Stimulated activated naive B cell treated with anti-CD40 and anti-IgM and Interleukin-4, amounts not matched to agents 10 μg/mL and 1 μg/mL and 100 μg/mL, for 72 hours (primary cell): ENCODE measurements at regions not wholly inside any gene's neighbourhood (a gene's known extent, or its start where the extent isn't known, plus 50 kb on each side); places are given as distances from the start of the nearest gene placed in this dataset.

ENCODE experiments used
- ATAC-seq, 2 donors: fragments of 150-1000 bp; cut with Tn5 transposase; replicated peaks; 2 replicates each; pipeline ENCODE4 v1.10.0; 2021; ENCODE audit warnings: moderate library complexity in 1 of 2
- DNase-seq: peaks from one replicate; pipeline ENCODE4 v3.0.0; 2021
- H3K27ac Mint-ChIP-seq: one replicate; pipeline ENCODE4 v1.8.0; 2022; ENCODE audit warnings: mild to moderate bottlenecking, mixed read lengths
- H3K27me3 Mint-ChIP-seq, 2 donors: one replicate each; pipeline ENCODE4 v1.8.0; 2022; ENCODE audit warnings: mixed read lengths in 2 of 2
- H3K36me3 Mint-ChIP-seq, 2 donors: one replicate each; pipeline ENCODE4 v1.8.0; 2022; ENCODE audit warnings: mixed read lengths in 2 of 2, mild to moderate bottlenecking in 1 of 2
- H3K4me1 Mint-ChIP-seq, 2 donors: one replicate each; pipeline ENCODE4 v1.8.0; 2022; ENCODE audit warnings: mixed read lengths in 2 of 2, mild to moderate bottlenecking in 1 of 2
- H3K4me3 Mint-ChIP-seq, 2 donors: one replicate each; pipeline ENCODE4 v1.8.0; 2022; ENCODE audit warnings: mild to moderate bottlenecking in 2 of 2, mixed read lengths in 2 of 2, moderate library complexity in 1 of 2
- H3K9me3 Mint-ChIP-seq, 2 donors: one replicate each; pipeline ENCODE4 v1.8.0; 2022; ENCODE audit warnings: mixed read lengths in 2 of 2, mild to moderate bottlenecking in 1 of 2

- Mint-ChIP-seq H3K4me1 (no peaks in the 10 kb centered on the region), H3K9me3 (peaks cover 0 to 2% of the 10 kb centered on the region in 2 donors), H3K27ac (no peak overlapping the region), H3K36me3 (no peaks in the 10 kb centered on the region), H3K27me3 (peaks cover 0 to 11% of the 10 kb centered on the region in 2 donors), H3K4me3 (no peak overlapping the region)
- ATAC-seq = no peak
- no peak for DNase-seq
These were observed 536.9 kb upstream of the CDH11 start for GRCh38 chr16:65658787-65659220.

- Mint-ChIP-seq H3K9me3 (no peaks in the 10 kb centered on the region), H3K36me3 (no peaks in the 10 kb centered on the region), H3K27ac (no peak overlapping the region), H3K4me3 (no peak overlapping the region), H3K4me1 (no peaks in the 10 kb centered on the region), H3K27me3 (peaks cover 0 to 11% of the 10 kb centered on the region in 2 donors)
- DNase-seq (no peak), ATAC-seq (no peak)
These were observed 536.5 kb upstream of the CDH11 start for GRCh38 chr16:65658349-65658748.

GRCh38 chr16:65657556-65657955, 535.7 kb upstream of the CDH11 start:
- Mint-ChIP-seq H3K27ac (no peak overlapping the region), H3K4me3 (no peak overlapping the region), H3K27me3 (peaks cover 0 to 11% of the 10 kb centered on the region in 2 donors), H3K36me3 (no peaks in the 10 kb centered on the region), H3K9me3 (no peaks in the 10 kb centered on the region), H3K4me1 (no peaks in the 10 kb centered on the region)
- DNase-seq = no peak
- no peak for ATAC-seq

- no peak for DNase-seq
- Mint-ChIP-seq H3K36me3 (no peaks in the 10 kb centered on the region), H3K4me3 (no peak overlapping the region), H3K9me3 (peaks cover 0 to 2% of the 10 kb centered on the region in 2 donors), H3K27me3 (peaks cover 0 to 11% of the 10 kb centered on the region in 2 donors), H3K27ac (no peak overlapping the region), H3K4me1 (no peaks in the 10 kb centered on the region)
- no peak for ATAC-seq
These were observed 535.2 kb upstream of the CDH11 start for GRCh38 chr16:65657071-65657494.

- Mint-ChIP-seq H3K9me3 (peaks cover 0 to 2% of the 10 kb centered on the region in 2 donors), H3K27ac (no peak overlapping the region), H3K27me3 (peaks cover 0 to 11% of the 10 kb centered on the region in 2 donors), H3K4me1 (no peaks in the 10 kb centered on the region), H3K4me3 (no peak overlapping the region), H3K36me3 (no peaks in the 10 kb centered on the region)
- ATAC-seq (no peak), DNase-seq (no peak)
These were observed 533.9 kb upstream of the CDH11 start for GRCh38 chr16:65655802-65656201.

GRCh38 chr16:65648101-65648500, 526.2 kb upstream of the CDH11 start:
- no peak overlapping the region for H3K27ac Mint-ChIP-seq
- H3K27me3 Mint-ChIP-seq = no peaks in the 10 kb centered on the region
- H3K4me1 Mint-ChIP-seq = no peaks in the 10 kb centered on the region
- no peaks in the 10 kb centered on the region for H3K36me3 Mint-ChIP-seq
- no peak overlapping the region for H3K4me3 Mint-ChIP-seq
- peaks cover 0 to 2% of the 10 kb centered on the region in 2 donors for H3K9me3 Mint-ChIP-seq
- ATAC-seq = no peak
- no peak for DNase-seq

- peaks cover 0 to 4% of the 10 kb centered on the region in 2 donors for H3K27me3 Mint-ChIP-seq
- H3K4me1 Mint-ChIP-seq = no peaks in the 10 kb centered on the region
These were observed 523.0 kb upstream of the CDH11 start for GRCh38 chr16:65644821-65645220.

GRCh38 chr16:65641762-65642289, 520.0 kb upstream of the CDH11 start:
- no peak for DNase-seq
- no peak for ATAC-seq
- Mint-ChIP-seq H3K9me3 (peaks cover 0 to 8% of the 10 kb centered on the region in 2 donors), H3K4me1 (no peaks in the 10 kb centered on the region), H3K36me3 (no peaks in the 10 kb centered on the region), H3K4me3 (no peak overlapping the region), H3K27ac (no peak overlapping the region), H3K27me3 (peaks cover 0 to 4% of the 10 kb centered on the region in 2 donors)

More at GRCh38 chr16:65644821-65645220, 523.0 kb upstream of the CDH11 start:
- no peak for DNase-seq
- ATAC-seq = no peak
- H3K27ac Mint-ChIP-seq = no peak overlapping the region
- H3K9me3 Mint-ChIP-seq = peaks cover 0 to 3% of the 10 kb centered on the region in 2 donors
- H3K36me3 Mint-ChIP-seq = no peaks in the 10 kb centered on the region
- H3K4me3 Mint-ChIP-seq = no peak overlapping the region

GRCh38 chr16:65641049-65641761, 519.3 kb upstream of the CDH11 start:
- Mint-ChIP-seq H3K27ac (no peak overlapping the region), H3K36me3 (no peaks in the 10 kb centered on the region), H3K9me3 (peaks cover 3 to 8% of the 10 kb centered on the region in 2 donors), H3K27me3 (peaks cover 0 to 8% of the 10 kb centered on the region in 2 donors), H3K4me1 (no peaks in the 10 kb centered on the region), H3K4me3 (no peak overlapping the region)
- ATAC-seq = no peak
- DNase-seq = no peak

- Mint-ChIP-seq H3K9me3 (peaks cover 3 to 4% of the 10 kb centered on the region in 2 donors), H3K27me3 (peaks cover 4 to 12% of the 10 kb centered on the region in 2 donors), H3K27ac (no peak overlapping the region), H3K36me3 (no peaks in the 10 kb centered on the region), H3K4me3 (no peak overlapping the region), H3K4me1 (no peaks in the 10 kb centered on the region)
- ATAC-seq = no peak
- no peak for DNase-seq
These were observed 513.0 kb upstream of the CDH11 start for GRCh38 chr16:65634833-65635232.

- DNase-seq (no peak), ATAC-seq (no peak)
- H3K9me3 Mint-ChIP-seq = peaks cover 3% of the 10 kb centered on the region in 2 donors
- no peaks in the 10 kb centered on the region for H3K4me1 Mint-ChIP-seq
- peaks cover 4 to 12% of the 10 kb centered on the region in 2 donors for H3K27me3 Mint-ChIP-seq
- no peaks in the 10 kb centered on the region for H3K36me3 Mint-ChIP-seq
- H3K4me3 Mint-ChIP-seq = no peak overlapping the region
- no peak overlapping the region for H3K27ac Mint-ChIP-seq
These were observed 512.4 kb upstream of the CDH11 start for GRCh38 chr16:65634291-65634690.

- no peak for DNase-seq
These were observed 502.8 kb upstream of the CDH11 start for GRCh38 chr16:65624666-65625065.

GRCh38 chr16:65624229-65624628, 502.4 kb upstream of the CDH11 start:
- Mint-ChIP-seq H3K9me3 (no peaks in the 10 kb centered on the region), H3K4me1 (no peaks in the 10 kb centered on the region), H3K4me3 (no peak overlapping the region), H3K27ac (no peak overlapping the region), H3K27me3 (no peaks in the 10 kb centered on the region), H3K36me3 (no peaks in the 10 kb centered on the region)
- no peak for DNase-seq
- ATAC-seq = no peak

More at GRCh38 chr16:65624666-65625065, 502.8 kb upstream of the CDH11 start:
- ATAC-seq = no peak
- Mint-ChIP-seq H3K27me3 (no peaks in the 10 kb centered on the region), H3K27ac (no peak overlapping the region), H3K4me1 (no peaks in the 10 kb centered on the region), H3K4me3 (no peak overlapping the region), H3K36me3 (no peaks in the 10 kb centered on the region), H3K9me3 (peaks cover 0 to 1% of the 10 kb centered on the region in 2 donors)

GRCh38 chr16:65622871-65623270, 501.0 kb upstream of the CDH11 start:
- Mint-ChIP-seq H3K27me3 (no peaks in the 10 kb centered on the region), H3K27ac (no peak overlapping the region), H3K4me3 (no peak overlapping the region), H3K9me3 (no peaks in the 10 kb centered on the region), H3K4me1 (no peaks in the 10 kb centered on the region), H3K36me3 (no peaks in the 10 kb centered on the region)
- DNase-seq (no peak), ATAC-seq (no peak)

GRCh38 chr16:65622151-65622550, 500.3 kb upstream of the CDH11 start:
- H3K9me3 Mint-ChIP-seq = no peaks in the 10 kb centered on the region
- H3K4me1 Mint-ChIP-seq = no peaks in the 10 kb centered on the region
- H3K27me3 Mint-ChIP-seq = no peaks in the 10 kb centered on the region
- DNase-seq = no peak
- no peak overlapping the region for H3K27ac Mint-ChIP-seq
- H3K4me3 Mint-ChIP-seq = no peak overlapping the region
- no peaks in the 10 kb centered on the region for H3K36me3 Mint-ChIP-seq
- ATAC-seq = no peak
